GM12878 (cell line): ENCODE measurements at regions not wholly inside any gene's neighbourhood (a gene's known extent, or its start where the extent isn't known, plus 50 kb on each side); places are given as distances from the start of the nearest gene placed in this dataset.

Experiments used
- ASH2L ChIP-seq: fragments of 300-600, 200-600 bp; sonication (generic); IDR thresholded peaks from 2 replicates; pipeline ENCODE4 v1.6.1; 2017; ENCODE audit warnings: low read depth, mild to moderate bottlenecking, borderline replicate concordance
- BCL3 ChIP-seq: IDR thresholded peaks from 2 replicates; pipeline ENCODE4 v1.6.1; 2011; ENCODE audit warnings: borderline replicate concordance, low read depth, mild to moderate bottlenecking, moderate library complexity, low read length; ENCODE audit not compliant: insufficient read depth, poor library complexity, severe bottlenecking
- FOXK2 ChIP-seq: fragments of 450-650 bp; IDR thresholded peaks from 2 replicates; pipeline ENCODE4 v1.6.1; 2017; ENCODE audit warnings: mild to moderate bottlenecking, moderate library complexity
- MLLT1 ChIP-seq: fragments of 450-650 bp; IDR thresholded peaks from 2 replicates; pipeline ENCODE4 v1.6.1; 2016; ENCODE audit warnings: mild to moderate bottlenecking
- RCOR1 ChIP-seq: conservative IDR thresholded peaks from 2 replicates; pipeline ENCODE4 v1.6.1; 2012; ENCODE audit warnings: low read depth, low read length, improper control_type of control experiment
- SRF ChIP-seq, 2 experiments: IDR thresholded peaks; 2 replicates each; pipeline ENCODE4 v1.6.1; 2011; ENCODE audit warnings: low read depth in 2 of 2, low read length in 2 of 2, mild to moderate bottlenecking in 1 of 2, moderate library complexity in 1 of 2
- WRNIP1 ChIP-seq: IDR thresholded peaks from 2 replicates; pipeline ENCODE4 v1.6.1; 2011; ENCODE audit warnings: low read depth, low read length, improper control_type of control experiment, borderline replicate concordance
- ZBTB11 ChIP-seq: fragments of 450-650 bp; formaldehyde crosslinking; IDR thresholded peaks from 2 replicates; pipeline ENCODE4 v1.5.0; 2022; ENCODE audit warnings: mild to moderate bottlenecking, missing genetic modification characterization
- ZNF24 ChIP-seq: fragments of 450-650 bp; IDR thresholded peaks from 2 replicates; pipeline ENCODE4 v1.6.1; 2017; ENCODE audit warnings: antibody characterized with exemption, mild to moderate bottlenecking
- TF ChIP-seq, protein P1 (sequence below): IDR thresholded peaks from 2 replicates; pipeline ENCODE4 v1.6.1; 2012; ENCODE audit warnings: improper control_type of control experiment, low read depth, low read length; ENCODE audit not compliant: insufficient replicate concordance
- TF ChIP-seq, protein P2 (sequence below): IDR thresholded peaks from 2 replicates; pipeline ENCODE4 v1.6.1; 2012; ENCODE audit warnings: low read depth, low read length, improper control_type of control experiment

GRCh38 chr6:170229396-170229795 lies 61.5 kb downstream of the DLL1 start (continued):
- TF ChIP-seq, protein P1, sequence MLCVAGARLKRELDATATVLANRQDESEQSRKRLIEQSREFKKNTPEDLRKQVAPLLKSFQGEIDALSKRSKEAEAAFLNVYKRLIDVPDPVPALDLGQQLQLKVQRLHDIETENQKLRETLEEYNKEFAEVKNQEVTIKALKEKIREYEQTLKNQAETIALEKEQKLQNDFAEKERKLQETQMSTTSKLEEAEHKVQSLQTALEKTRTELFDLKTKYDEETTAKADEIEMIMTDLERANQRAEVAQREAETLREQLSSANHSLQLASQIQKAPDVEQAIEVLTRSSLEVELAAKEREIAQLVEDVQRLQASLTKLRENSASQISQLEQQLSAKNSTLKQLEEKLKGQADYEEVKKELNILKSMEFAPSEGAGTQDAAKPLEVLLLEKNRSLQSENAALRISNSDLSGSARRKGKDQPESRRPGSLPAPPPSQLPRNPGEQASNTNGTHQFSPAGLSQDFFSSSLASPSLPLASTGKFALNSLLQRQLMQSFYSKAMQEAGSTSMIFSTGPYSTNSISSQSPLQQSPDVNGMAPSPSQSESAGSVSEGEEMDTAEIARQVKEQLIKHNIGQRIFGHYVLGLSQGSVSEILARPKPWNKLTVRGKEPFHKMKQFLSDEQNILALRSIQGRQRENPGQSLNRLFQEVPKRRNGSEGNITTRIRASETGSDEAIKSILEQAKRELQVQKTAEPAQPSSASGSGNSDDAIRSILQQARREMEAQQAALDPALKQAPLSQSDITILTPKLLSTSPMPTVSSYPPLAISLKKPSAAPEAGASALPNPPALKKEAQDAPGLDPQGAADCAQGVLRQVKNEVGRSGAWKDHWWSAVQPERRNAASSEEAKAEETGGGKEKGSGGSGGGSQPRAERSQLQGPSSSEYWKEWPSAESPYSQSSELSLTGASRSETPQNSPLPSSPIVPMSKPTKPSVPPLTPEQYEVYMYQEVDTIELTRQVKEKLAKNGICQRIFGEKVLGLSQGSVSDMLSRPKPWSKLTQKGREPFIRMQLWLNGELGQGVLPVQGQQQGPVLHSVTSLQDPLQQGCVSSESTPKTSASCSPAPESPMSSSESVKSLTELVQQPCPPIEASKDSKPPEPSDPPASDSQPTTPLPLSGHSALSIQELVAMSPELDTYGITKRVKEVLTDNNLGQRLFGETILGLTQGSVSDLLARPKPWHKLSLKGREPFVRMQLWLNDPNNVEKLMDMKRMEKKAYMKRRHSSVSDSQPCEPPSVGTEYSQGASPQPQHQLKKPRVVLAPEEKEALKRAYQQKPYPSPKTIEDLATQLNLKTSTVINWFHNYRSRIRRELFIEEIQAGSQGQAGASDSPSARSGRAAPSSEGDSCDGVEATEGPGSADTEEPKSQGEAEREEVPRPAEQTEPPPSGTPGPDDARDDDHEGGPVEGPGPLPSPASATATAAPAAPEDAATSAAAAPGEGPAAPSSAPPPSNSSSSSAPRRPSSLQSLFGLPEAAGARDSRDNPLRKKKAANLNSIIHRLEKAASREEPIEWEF, result no peak
- TF ChIP-seq ASH2L, result no peak
- TF ChIP-seq BCL3, result no peak
- TF ChIP-seq RCOR1, result no peak
- TF ChIP-seq, protein P2, sequence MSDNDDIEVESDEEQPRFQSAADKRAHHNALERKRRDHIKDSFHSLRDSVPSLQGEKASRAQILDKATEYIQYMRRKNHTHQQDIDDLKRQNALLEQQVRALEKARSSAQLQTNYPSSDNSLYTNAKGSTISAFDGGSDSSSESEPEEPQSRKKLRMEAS, result no peak
- no peak for TF ChIP-seq FOXK2
- TF ChIP-seq WRNIP1, result no peak
- no peak for TF ChIP-seq ZBTB11
- no peak for TF ChIP-seq ZNF24
- no peak for TF ChIP-seq MLLT1
- no peak for TF ChIP-seq SRF (IDR thresholded peaks at IDR 0.05; ENCODE audit: low read depth in 2 of 2, low read length in 2 of 2)
